Muscle of leg (tissue), 3 donors: ENCODE measurements at regions not wholly inside any gene's neighbourhood (a gene's known extent, or its start where the extent isn't known, plus 50 kb on each side); places are given as distances from the start of the nearest gene placed in this dataset.

Source experiments
- DNase-seq: peaks from one replicate; pipeline ENCODE4 v3.0.0; 2013
- H3K27ac ChIP-seq: one replicate; pipeline ENCODE4 v1.5.1; 2013; ENCODE audit warnings: mild to moderate bottlenecking, low read length, control low read depth
- H3K27me3 ChIP-seq: one replicate; pipeline ENCODE4 v1.6.1; 2013; ENCODE audit warnings: low read length; ENCODE audit not compliant: control insufficient read depth, insufficient read depth
- H3K36me3 ChIP-seq: one replicate; pipeline ENCODE4 v1.6.1; 2013; ENCODE audit warnings: low read length; ENCODE audit not compliant: control insufficient read depth, insufficient read depth
- H3K4me1 ChIP-seq: one replicate; pipeline ENCODE4 v1.6.1; 2013; ENCODE audit warnings: low read length; ENCODE audit not compliant: control insufficient read depth, insufficient read depth
- H3K4me3 ChIP-seq: one replicate; pipeline ENCODE4 v1.5.1; 2013; ENCODE audit warnings: low read length, control low read depth
- H3K9me3 ChIP-seq: replicated peaks from 2 replicates; pipeline ENCODE4 v1.6.1; 2013; ENCODE audit warnings: low read depth, low read length; ENCODE audit not compliant: control insufficient read depth
- WGBS: methylation state at CpG from one replicate; pipeline ENCODE4 v1.1.5; 2013; ENCODE audit warnings: missing lambda C conversion rate; ENCODE audit not compliant: insufficient coverage; 5-methylcytosine and 5-hydroxymethylcytosine counted together

- 19% methylated on average over 3 of the region's 5 CpGs for WGBS
- H3K36me3 ChIP-seq: no peaks in the 10 kb centered on the region
- peak overlapping the region; percentile 49 for H3K27ac ChIP-seq
- H3K4me3 ChIP-seq: no peak overlapping the region
- H3K9me3 ChIP-seq: no peaks in the 10 kb centered on the region
- H3K27me3 ChIP-seq: no peaks in the 10 kb centered on the region
- DNase-seq: peak; percentile 90
- peaks cover 8% of the 10 kb centered on the region for H3K4me1 ChIP-seq
Observed at GRCh38 chr11:92768121-92768840, 201.2 kb upstream of the MTNR1B start.

DNA sequence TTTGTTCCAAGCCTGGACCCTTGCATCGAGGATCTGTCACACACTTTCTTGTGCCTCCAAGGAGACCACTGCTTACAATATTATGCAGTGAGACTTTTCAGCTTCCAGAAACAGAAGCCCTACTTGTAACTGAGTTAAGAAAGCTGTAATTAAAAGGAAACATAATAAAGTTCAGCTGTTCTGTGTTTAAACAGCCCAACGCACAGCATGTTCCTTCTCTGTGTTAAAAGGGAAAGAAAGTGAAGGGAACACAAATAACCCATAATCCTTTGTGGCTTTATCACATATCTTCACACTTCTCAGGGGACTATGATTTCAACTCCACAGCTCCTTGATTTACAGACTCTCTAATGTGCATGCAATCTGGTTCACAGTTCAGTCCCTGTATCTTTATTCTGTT, 200.3 kb upstream of the MTNR1B start:
- no peaks in the 10 kb centered on the region for H3K9me3 ChIP-seq
- no CpG with 5 or more reads among the region's 2 CpGs for WGBS
- H3K4me3 ChIP-seq: no peak overlapping the region
- H3K36me3 ChIP-seq: no peaks in the 10 kb centered on the region
- H3K27ac ChIP-seq: peak overlapping the region; percentile 49
- no peak for DNase-seq
- H3K4me1 ChIP-seq: peaks cover 8% of the 10 kb centered on the region
- H3K27me3 ChIP-seq: no peaks in the 10 kb centered on the region

DNA sequence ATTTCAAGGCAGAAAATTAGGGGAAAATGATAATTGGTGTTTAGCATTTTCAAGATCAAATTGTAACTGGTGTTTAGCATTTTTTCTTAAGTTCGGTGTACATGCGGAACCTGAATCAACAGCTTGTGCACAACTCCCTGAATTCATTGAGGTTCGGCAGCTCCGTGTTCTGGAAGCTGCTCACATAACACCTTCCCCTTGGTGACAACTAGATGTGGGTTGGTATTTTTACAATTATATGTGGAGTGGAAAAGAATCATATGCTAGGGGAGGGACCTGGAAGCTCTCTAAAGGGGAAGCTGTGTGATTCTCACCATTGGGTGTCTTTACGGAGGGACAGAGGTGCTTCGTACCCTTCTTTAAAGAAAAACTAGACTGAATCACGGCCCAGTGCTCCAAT, 199.0 kb upstream of the MTNR1B start:
- Histone ChIP-seq H3K4me1 (peaks cover 2% of the 10 kb centered on the region), H3K27me3 (no peaks in the 10 kb centered on the region), H3K9me3 (no peaks in the 10 kb centered on the region), H3K36me3 (no peaks in the 10 kb centered on the region), H3K27ac (no peak overlapping the region), H3K4me3 (no peak overlapping the region)
- WGBS: 93% methylated on average over 3 of the region's 7 CpGs
- DNase-seq: no peak

DNA sequence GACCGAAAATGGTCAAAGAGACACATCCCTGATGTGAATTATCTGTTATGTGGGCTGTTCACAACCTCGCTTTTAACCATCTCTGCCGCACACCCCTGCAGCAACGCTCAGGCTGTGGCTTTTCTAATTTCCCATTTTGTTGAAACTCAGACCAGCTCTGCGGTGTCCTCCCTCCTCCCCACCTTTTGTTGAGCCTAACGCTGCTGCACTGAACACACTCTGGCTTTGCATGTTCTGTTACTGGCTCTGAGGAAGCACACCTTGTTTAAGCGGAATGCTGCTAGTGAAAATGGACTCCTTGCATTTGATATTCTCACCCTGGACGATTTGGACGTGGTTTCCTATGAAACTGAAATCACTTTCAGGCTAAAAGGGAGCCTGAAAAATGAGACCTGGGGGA, 198.5 kb upstream of the MTNR1B start:
- WGBS: 58% methylated on average over 8 of the region's 9 CpGs
- no peak overlapping the region for H3K4me3 ChIP-seq
- H3K9me3 ChIP-seq: no peaks in the 10 kb centered on the region
- peak overlapping the region; percentile 21 for H3K27ac ChIP-seq
- no peaks in the 10 kb centered on the region for H3K4me1 ChIP-seq
- no peaks in the 10 kb centered on the region for H3K36me3 ChIP-seq
- DNase-seq: peak; percentile 21
- no peaks in the 10 kb centered on the region for H3K27me3 ChIP-seq

- DNase-seq: peak; percentile 50
- H3K9me3 ChIP-seq: no peaks in the 10 kb centered on the region
- WGBS: no CpG with 5 or more reads among the region's 3 CpGs
- H3K27me3 ChIP-seq: no peaks in the 10 kb centered on the region
- H3K36me3 ChIP-seq: no peaks in the 10 kb centered on the region
- no peaks in the 10 kb centered on the region for H3K4me1 ChIP-seq
- no peak overlapping the region for H3K4me3 ChIP-seq
- peak overlapping the region; percentile 21 for H3K27ac ChIP-seq
Observed at GRCh38 chr11:92771701-92772100, 197.8 kb upstream of the MTNR1B start.

DNA sequence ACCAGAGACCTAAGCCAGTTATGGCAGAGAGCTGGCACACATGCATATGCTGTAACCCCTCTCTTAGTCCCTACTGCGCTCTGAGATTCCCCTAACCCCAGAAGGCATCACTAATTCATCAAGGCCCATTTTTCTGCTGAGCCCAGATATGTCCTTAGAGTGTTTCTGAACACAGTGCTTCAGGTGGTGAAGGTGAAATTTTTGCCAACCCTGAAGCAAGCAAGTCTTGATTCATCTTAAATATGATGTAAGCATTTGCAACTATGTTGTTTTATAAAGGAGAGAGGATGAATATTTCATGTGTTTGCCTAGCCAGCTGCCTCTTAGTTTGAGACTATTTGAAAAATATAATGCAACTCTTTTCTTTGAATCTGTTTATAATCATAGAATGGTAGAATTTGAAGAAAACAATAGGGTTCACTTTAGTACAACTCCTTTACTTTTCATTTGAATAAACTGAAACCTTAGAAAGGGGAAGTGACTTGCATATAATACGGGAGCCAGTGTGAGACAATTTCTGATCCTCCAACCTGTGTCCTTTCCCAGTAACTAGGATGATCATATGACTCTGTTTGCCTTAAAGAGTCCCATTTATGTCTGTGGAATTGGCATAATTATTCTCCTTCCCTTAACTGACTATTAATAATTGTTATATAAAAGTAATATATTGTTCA, 194.3 kb upstream of the MTNR1B start:
- no peaks in the 10 kb centered on the region for H3K9me3 ChIP-seq
- no peak for DNase-seq
- no peaks in the 10 kb centered on the region for H3K4me1 ChIP-seq
- H3K27me3 ChIP-seq: no peaks in the 10 kb centered on the region
- H3K4me3 ChIP-seq: no peak overlapping the region
- no peak overlapping the region for H3K27ac ChIP-seq
- no CpG with 5 or more reads among the region's 2 CpGs for WGBS
- no peaks in the 10 kb centered on the region for H3K36me3 ChIP-seq

DNA sequence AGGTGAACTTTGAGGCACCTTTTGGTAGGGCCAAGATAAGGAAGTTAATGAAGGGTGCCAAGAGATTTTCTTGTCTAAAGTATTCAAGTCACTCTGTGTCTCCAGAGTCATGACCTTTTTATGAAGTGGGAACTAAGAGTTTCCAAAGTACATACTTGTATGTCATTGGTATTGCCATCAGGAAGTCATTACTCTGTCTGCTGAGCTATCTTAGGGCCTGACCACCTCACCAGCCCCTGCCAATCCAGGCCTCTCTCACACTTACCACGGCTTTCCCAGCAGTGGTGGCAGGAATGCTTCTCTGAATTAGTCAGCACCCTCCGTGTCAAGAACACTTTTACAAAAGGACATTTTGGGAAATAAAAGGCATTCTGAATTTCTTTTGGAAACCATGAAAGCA, 192.8 kb upstream of the MTNR1B start:
- H3K4me3 ChIP-seq: no peak overlapping the region
- H3K9me3 ChIP-seq: no peaks in the 10 kb centered on the region
- no peaks in the 10 kb centered on the region for H3K27me3 ChIP-seq
- WGBS: no CpG with 5 or more reads among the region's 2 CpGs
- no peaks in the 10 kb centered on the region for H3K4me1 ChIP-seq
- no peak for DNase-seq
- H3K27ac ChIP-seq: no peak overlapping the region
- H3K36me3 ChIP-seq: no peaks in the 10 kb centered on the region

GRCh38 chr11:92779746-92780145, 189.7 kb upstream of the MTNR1B start:
- no peaks in the 10 kb centered on the region for H3K36me3 ChIP-seq
- H3K27me3 ChIP-seq: no peaks in the 10 kb centered on the region
- H3K27ac ChIP-seq: no peak overlapping the region
- no peaks in the 10 kb centered on the region for H3K9me3 ChIP-seq
- no peak overlapping the region for H3K4me3 ChIP-seq
- WGBS: 91% methylated on average over 4 of the region's 5 CpGs
- H3K4me1 ChIP-seq: no peaks in the 10 kb centered on the region
- no peak for DNase-seq

DNA sequence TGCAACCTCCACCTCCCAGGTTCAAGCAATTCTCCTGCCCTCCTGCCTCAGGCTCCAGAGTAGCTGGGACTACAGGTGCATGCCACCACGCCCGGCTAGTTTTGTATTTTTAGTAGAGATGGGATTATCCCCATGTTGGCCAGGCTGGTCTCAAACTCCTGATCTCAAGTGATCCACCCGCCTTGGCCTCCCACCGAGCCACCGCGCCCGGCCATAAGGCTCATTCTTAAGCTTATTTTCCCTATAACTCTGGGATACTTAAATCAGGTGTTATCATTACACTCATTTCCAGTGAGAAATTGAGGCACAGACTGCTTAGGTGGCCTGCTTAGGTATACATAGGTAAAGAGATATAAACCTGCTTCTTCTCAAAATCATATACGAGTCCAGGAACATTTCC, 188.3 kb upstream of the MTNR1B start:
- Histone ChIP-seq H3K4me1 (no peaks in the 10 kb centered on the region), H3K27ac (no peak overlapping the region), H3K9me3 (no peaks in the 10 kb centered on the region), H3K4me3 (no peak overlapping the region), H3K27me3 (no peaks in the 10 kb centered on the region), H3K36me3 (no peaks in the 10 kb centered on the region)
- DNase-seq: no peak
- WGBS: 96% methylated on average over 5 of the region's 8 CpGs

DNA sequence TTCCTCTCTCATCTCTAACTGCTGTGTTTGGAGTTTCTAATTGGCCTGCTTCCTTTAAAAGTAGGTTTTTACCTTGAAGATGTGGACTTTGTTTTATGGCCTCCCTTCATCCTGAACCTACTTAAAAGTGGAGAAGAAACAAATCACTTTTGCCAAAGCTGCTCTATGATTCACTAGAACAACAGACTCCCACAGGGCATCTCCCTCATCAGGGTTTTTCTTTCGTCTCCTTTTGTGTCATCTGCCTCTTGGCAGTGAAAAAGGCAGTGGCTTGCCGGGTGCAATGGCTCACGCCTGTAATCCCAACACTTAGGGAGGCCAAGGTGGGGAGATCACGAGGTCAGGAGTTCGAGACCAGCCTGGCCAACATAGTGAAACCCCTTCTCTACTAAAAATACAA, 186.6 kb upstream of the MTNR1B start:
- 40% methylated on average over 1 of the region's 5 CpGs for WGBS
- no peak overlapping the region for H3K27ac ChIP-seq
- no peaks in the 10 kb centered on the region for H3K36me3 ChIP-seq
- no peaks in the 10 kb centered on the region for H3K4me1 ChIP-seq
- no peaks in the 10 kb centered on the region for H3K27me3 ChIP-seq
- no peak overlapping the region for H3K4me3 ChIP-seq
- no peak for DNase-seq
- no peaks in the 10 kb centered on the region for H3K9me3 ChIP-seq
